Activated B cell treated with CpG ODN at 0.5 μM for 24 hours (primary cell): ENCODE measurements at regions not wholly inside any gene's neighbourhood (a gene's known extent, or its start where the extent isn't known, plus 50 kb on each side); places are given as distances from the start of the nearest gene placed in this dataset.

Source experiments
- ATAC-seq: fragments of 200-7000 bp; cut with Tn5 transposase; one replicate; pipeline ENCODE4 v1.10.0; 2021; ENCODE audit warnings: low read depth, mild to moderate bottlenecking, moderate library complexity
- CTCF ChIA-PET: fragments of 350-600 bp; sonication (Branson Sonifier 250); formaldehyde crosslinking; loops from one replicate; lab custom pipeline; 2021; ENCODE audit warnings: antibody characterized with exemption; lab: Charles Lee
- POLR2A ChIA-PET: fragments of 350-600 bp; sonication (Branson Sonifier 250); formaldehyde crosslinking; loops from one replicate; lab custom pipeline; 2021; ENCODE audit warnings: antibody characterized with exemption; lab: Charles Lee
- DNase-seq: peaks from one replicate; pipeline ENCODE4 v3.0.0; 2022
- H3K27ac Mint-ChIP-seq: one replicate; pipeline ENCODE4 v1.8.0; 2020; ENCODE audit warnings: mixed read lengths
- H3K27me3 Mint-ChIP-seq: one replicate; pipeline ENCODE4 v1.8.0; 2021; ENCODE audit warnings: mixed read lengths
- H3K36me3 Mint-ChIP-seq: one replicate; pipeline ENCODE4 v1.8.0; 2021; ENCODE audit warnings: low read depth, mixed read lengths
- H3K4me1 Mint-ChIP-seq: one replicate; pipeline ENCODE4 v1.8.0; 2021; ENCODE audit warnings: mixed read lengths
- H3K4me3 Mint-ChIP-seq: one replicate; pipeline ENCODE4 v1.8.0; 2020; ENCODE audit warnings: mild to moderate bottlenecking, mixed read lengths
- H3K9me3 Mint-ChIP-seq: one replicate; pipeline ENCODE4 v1.8.0; 2020; ENCODE audit warnings: mixed read lengths
- CTCF ChIP-seq: fragments of 200-600 bp; IDR thresholded peaks from one replicate; pipeline ENCODE4 v1.8.0; 2022; ENCODE audit warnings: antibody characterized with exemption, mild to moderate bottlenecking
- intact Hi-C: fragments of 100-400 bp; cut with micrococcal nuclease; formaldehyde crosslinking; loops from one replicate; pipeline ENCODE4 v1.15.1; 2024

GRCh38 chr7:49520951-49521350, 252.5 kb upstream of the VWC2 start:
- Mint-ChIP-seq H3K4me3 (no peak overlapping the region), H3K27ac (no peak overlapping the region), H3K4me1 (no peaks in the 10 kb centered on the region), H3K9me3 (peaks cover 2% of the 10 kb centered on the region), H3K36me3 (no peaks in the 10 kb centered on the region), H3K27me3 (no peaks in the 10 kb centered on the region)
- ATAC-seq: no peak
- ChIA-PET CTCF (no interaction called here), POLR2A (no interaction called here)
- TF ChIP-seq CTCF: no peak
- no peak for DNase-seq
- intact Hi-C loops: no loop called here

- ChIA-PET POLR2A (no interaction called here), CTCF (no interaction called here)
- DNase-seq (no peak), ATAC-seq (no peak)
- Mint-ChIP-seq H3K27ac (no peak overlapping the region), H3K27me3 (no peaks in the 10 kb centered on the region), H3K9me3 (peaks cover 2% of the 10 kb centered on the region), H3K4me1 (no peaks in the 10 kb centered on the region), H3K36me3 (no peaks in the 10 kb centered on the region), H3K4me3 (no peak overlapping the region)
- intact Hi-C loops: no loop called here
- TF ChIP-seq CTCF: no peak
Observed at GRCh38 chr7:49522111-49522510, 251.3 kb upstream of the VWC2 start.

GRCh38 chr7:49523870-49524269, 249.6 kb upstream of the VWC2 start:
- intact Hi-C loops: no loop called here
- TF ChIP-seq CTCF: no peak
- H3K4me3 Mint-ChIP-seq: no peak overlapping the region
- H3K9me3 Mint-ChIP-seq: no peaks in the 10 kb centered on the region
- ATAC-seq: no peak
- no peaks in the 10 kb centered on the region for H3K4me1 Mint-ChIP-seq
- H3K27me3 Mint-ChIP-seq: no peaks in the 10 kb centered on the region
- H3K36me3 Mint-ChIP-seq: no peaks in the 10 kb centered on the region
- no peak for DNase-seq
- POLR2A ChIA-PET: no interaction called here
- CTCF ChIA-PET: no interaction called here
- H3K27ac Mint-ChIP-seq: no peak overlapping the region

- H3K4me3 Mint-ChIP-seq: no peak overlapping the region
- TF ChIP-seq CTCF: no peak
- DNase-seq: no peak
- intact Hi-C loops: no loop called here
- ChIA-PET CTCF (no interaction called here), POLR2A (no interaction called here)
- no peaks in the 10 kb centered on the region for H3K4me1 Mint-ChIP-seq
- ATAC-seq: no peak
- no peaks in the 10 kb centered on the region for H3K27me3 Mint-ChIP-seq
- H3K27ac Mint-ChIP-seq: no peak overlapping the region
- no peaks in the 10 kb centered on the region for H3K9me3 Mint-ChIP-seq
- H3K36me3 Mint-ChIP-seq: no peaks in the 10 kb centered on the region
Observed at GRCh38 chr7:49527182-49527581, 246.3 kb upstream of the VWC2 start.

GRCh38 chr7:49530481-49530880, 243.0 kb upstream of the VWC2 start:
- Mint-ChIP-seq H3K4me1 (no peaks in the 10 kb centered on the region), H3K4me3 (no peak overlapping the region), H3K27me3 (no peaks in the 10 kb centered on the region), H3K9me3 (peaks cover 3% of the 10 kb centered on the region), H3K36me3 (no peaks in the 10 kb centered on the region), H3K27ac (no peak overlapping the region)
- DNase-seq (no peak), ATAC-seq (no peak)
- intact Hi-C loops: no loop called here
- ChIA-PET CTCF (no interaction called here), POLR2A (no interaction called here)
- TF ChIP-seq CTCF: no peak
